ENCODE measurements at regions not wholly inside any gene's neighbourhood (a gene's known extent, or its start where the extent isn't known, plus 50 kb on each side); places are given as distances from the start of the nearest gene placed in this dataset.
A peak's percentile ranks its signal among the peaks of the same experiment; 100 is the strongest.

DNA sequence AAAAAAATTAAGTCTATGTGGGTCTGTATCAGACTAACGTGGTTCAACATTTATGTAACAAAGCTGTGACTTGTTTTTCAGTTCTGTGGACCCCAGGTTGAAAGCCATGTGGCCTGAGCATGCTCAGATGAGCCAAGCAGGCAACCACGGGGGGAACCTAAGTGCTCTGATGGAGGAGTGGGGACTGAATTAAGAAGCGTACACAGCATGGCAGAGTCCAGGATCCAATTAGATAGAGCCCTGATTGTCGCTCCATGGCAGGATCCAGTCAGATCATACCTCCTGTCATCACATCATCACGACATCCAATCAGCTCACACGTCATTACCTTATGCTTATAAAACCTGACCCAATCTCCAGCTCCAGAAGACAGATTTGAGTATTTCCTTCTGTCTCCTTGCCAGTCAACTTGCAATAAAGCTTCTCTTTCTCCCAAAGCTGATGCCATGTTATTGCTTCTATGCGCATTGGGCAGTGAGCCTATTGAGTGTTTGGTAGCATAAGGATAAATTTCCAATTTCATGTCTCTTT, 1013.1 kb upstream of the TMEM132C start:
- no peaks in the 10 kb centered on the region for H3K36me3 ChIP-seq (ENCODE audit: low read depth)
- ATAC-seq (ENCODE audit: low read depth): no peak
- H3K27ac ChIP-seq (ENCODE audit: poor library complexity, severe bottlenecking): no peak overlapping the region
- H3K4me1 ChIP-seq (ENCODE audit: insufficient read depth, poor library complexity, severe bottlenecking): peaks cover 9% of the 10 kb centered on the region
- no peaks in the 10 kb centered on the region for H3K27me3 ChIP-seq (ENCODE audit: insufficient read depth, poor library complexity, severe bottlenecking)
- no peaks in the 10 kb centered on the region for H3K9me3 ChIP-seq (ENCODE audit: severe bottlenecking)
- no peak overlapping the region for H3K4me3 ChIP-seq (ENCODE audit: severe bottlenecking)
- no peak for DNase-seq (ENCODE audit: low spot score)
- TF ChIP-seq, protein P1, sequence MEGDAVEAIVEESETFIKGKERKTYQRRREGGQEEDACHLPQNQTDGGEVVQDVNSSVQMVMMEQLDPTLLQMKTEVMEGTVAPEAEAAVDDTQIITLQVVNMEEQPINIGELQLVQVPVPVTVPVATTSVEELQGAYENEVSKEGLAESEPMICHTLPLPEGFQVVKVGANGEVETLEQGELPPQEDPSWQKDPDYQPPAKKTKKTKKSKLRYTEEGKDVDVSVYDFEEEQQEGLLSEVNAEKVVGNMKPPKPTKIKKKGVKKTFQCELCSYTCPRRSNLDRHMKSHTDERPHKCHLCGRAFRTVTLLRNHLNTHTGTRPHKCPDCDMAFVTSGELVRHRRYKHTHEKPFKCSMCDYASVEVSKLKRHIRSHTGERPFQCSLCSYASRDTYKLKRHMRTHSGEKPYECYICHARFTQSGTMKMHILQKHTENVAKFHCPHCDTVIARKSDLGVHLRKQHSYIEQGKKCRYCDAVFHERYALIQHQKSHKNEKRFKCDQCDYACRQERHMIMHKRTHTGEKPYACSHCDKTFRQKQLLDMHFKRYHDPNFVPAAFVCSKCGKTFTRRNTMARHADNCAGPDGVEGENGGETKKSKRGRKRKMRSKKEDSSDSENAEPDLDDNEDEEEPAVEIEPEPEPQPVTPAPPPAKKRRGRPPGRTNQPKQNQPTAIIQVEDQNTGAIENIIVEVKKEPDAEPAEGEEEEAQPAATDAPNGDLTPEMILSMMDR (IDR thresholded peaks at IDR 0.05; ENCODE audit: poor library complexity, severe bottlenecking): no peak

DNA sequence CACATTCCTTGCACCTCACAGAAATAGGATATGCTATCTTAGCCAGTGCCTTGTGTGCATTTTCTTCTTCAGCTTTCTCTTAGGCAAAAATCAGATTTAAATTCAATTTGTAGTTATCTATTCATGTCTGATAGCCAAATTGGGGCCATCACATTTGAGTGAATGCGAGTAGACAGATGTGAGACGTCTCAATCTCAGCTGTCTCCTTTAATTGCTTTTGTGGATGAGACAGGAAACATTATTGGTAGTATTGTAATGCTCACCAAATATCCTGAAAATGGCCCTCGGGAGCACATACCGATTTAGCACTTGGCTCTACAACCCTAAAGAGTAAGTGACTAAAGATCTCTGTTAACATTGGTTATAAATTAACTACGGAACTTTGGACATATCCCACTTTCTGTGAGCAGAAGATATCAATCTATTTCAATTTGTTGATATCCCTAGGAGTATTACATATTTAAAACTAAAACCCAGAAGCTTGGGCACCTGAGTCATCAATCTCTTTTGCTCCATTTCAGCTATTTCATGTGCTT, 1012.5 kb upstream of the TMEM132C start:
- H3K36me3 ChIP-seq (ENCODE audit: low read depth): no peaks in the 10 kb centered on the region
- no peak for DNase-seq (ENCODE audit: low spot score)
- no peaks in the 10 kb centered on the region for H3K9me3 ChIP-seq (ENCODE audit: severe bottlenecking)
- no peak overlapping the region for H3K27ac ChIP-seq (ENCODE audit: poor library complexity, severe bottlenecking)
- H3K27me3 ChIP-seq (ENCODE audit: insufficient read depth, poor library complexity, severe bottlenecking): no peaks in the 10 kb centered on the region
- no peak overlapping the region for H3K4me3 ChIP-seq (ENCODE audit: severe bottlenecking)
- TF ChIP-seq, protein P1 (IDR thresholded peaks at IDR 0.05; ENCODE audit: poor library complexity, severe bottlenecking): no peak
- peaks cover 9% of the 10 kb centered on the region for H3K4me1 ChIP-seq (ENCODE audit: insufficient read depth, poor library complexity, severe bottlenecking)
- ATAC-seq (ENCODE audit: low read depth): no peak

DNA sequence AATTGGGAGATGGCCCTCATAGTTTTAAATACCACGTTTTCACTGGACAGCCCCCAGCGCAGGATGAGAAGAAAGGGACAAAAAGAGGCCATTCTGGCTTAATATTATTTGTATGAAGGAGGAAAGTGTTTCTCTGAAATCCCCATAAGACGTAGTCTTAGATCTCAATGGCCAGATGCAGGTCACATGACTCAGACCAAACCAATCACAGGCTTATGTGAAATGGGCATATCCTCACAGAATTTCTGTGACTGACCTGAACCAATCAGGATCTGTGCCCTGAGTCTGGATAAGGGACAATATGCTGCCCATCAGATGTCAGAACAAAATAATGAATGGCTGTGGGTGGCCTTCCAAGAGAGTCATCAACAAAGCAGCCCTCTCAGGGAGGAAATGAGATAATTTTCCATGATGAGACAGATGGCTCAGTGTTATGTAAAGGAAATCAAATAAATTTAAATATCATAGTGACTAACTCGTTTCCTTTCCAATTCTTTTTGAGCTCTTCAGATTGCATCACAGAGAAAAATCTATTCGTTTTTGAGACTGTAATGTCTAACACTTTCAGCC, 1009.5 kb upstream of the TMEM132C start:
- ATAC-seq (ENCODE audit: low read depth): peak; percentile 59; the same call in 2 of the 3 replicates
- TF ChIP-seq, protein P1 (IDR thresholded peaks at IDR 0.05; ENCODE audit: poor library complexity, severe bottlenecking): no peak
- no peaks in the 10 kb centered on the region for H3K27me3 ChIP-seq (ENCODE audit: insufficient read depth, poor library complexity, severe bottlenecking)
- peak overlapping the region; percentile 32 for H3K27ac ChIP-seq (ENCODE audit: poor library complexity, severe bottlenecking)
- no peaks in the 10 kb centered on the region for H3K36me3 ChIP-seq (ENCODE audit: low read depth)
- H3K4me1 ChIP-seq (ENCODE audit: insufficient read depth, poor library complexity, severe bottlenecking): peaks cover 9% of the 10 kb centered on the region
- no peak for DNase-seq (ENCODE audit: low spot score)
- H3K9me3 ChIP-seq (ENCODE audit: severe bottlenecking): no peaks in the 10 kb centered on the region
- H3K4me3 ChIP-seq (ENCODE audit: severe bottlenecking): no peak overlapping the region

DNA sequence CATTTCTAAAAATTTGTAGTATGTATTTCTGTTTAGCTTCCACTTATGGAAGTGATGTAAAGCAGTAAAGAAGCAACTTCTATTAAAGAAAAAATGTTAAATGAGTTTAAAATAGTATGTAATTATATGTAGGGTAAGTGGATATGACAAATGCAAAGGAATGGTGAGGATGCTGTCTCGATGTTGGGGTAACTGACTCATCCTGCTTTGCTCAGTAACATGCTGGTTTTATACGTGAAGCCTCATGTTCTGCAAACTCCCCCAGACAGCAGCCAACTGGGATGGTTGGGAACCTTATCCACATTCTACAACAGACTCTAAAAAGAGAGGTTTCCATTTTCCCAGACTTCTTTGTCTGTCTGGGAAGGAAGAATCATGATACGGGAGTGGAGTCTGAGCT, 1006.4 kb upstream of the TMEM132C start:
- TF ChIP-seq, protein P1 (IDR thresholded peaks at IDR 0.05; ENCODE audit: poor library complexity, severe bottlenecking): no peak

DNA sequence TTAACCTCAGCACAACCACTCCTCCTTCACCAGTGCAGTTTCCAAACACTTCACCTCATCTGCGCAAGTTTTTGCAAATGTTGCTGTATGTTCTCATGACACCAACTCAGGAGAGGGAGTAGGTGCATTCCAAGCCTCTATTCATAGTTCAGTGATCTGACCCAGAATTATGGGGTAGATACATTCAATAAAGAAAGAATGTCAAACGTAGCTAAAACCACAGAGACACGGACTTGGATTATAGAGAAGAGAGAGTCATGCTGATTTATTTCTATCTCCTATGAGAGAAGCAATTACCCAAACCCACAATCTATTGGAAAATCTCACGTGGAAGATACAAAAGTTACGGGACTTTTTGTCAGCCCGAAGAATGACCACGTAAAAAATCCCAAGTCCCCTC, 1006.0 kb upstream of the TMEM132C start:
- H3K4me3 ChIP-seq (ENCODE audit: severe bottlenecking): no peak overlapping the region
- peaks cover 9% of the 10 kb centered on the region for H3K4me1 ChIP-seq (ENCODE audit: insufficient read depth, poor library complexity, severe bottlenecking)
- H3K9me3 ChIP-seq (ENCODE audit: severe bottlenecking): no peaks in the 10 kb centered on the region
- DNase-seq (ENCODE audit: low spot score) (no peak), ATAC-seq (ENCODE audit: low read depth) (no peak)
- no peaks in the 10 kb centered on the region for H3K27me3 ChIP-seq (ENCODE audit: insufficient read depth, poor library complexity, severe bottlenecking)
- TF ChIP-seq, protein P1 (IDR thresholded peaks at IDR 0.05; ENCODE audit: poor library complexity, severe bottlenecking): no peak
- H3K27ac ChIP-seq (ENCODE audit: poor library complexity, severe bottlenecking): no peak overlapping the region
- no peaks in the 10 kb centered on the region for H3K36me3 ChIP-seq (ENCODE audit: low read depth)

More for the DNA sequence above, 1006.4 kb upstream of the TMEM132C start:
- H3K4me3 ChIP-seq (ENCODE audit: severe bottlenecking): no peak overlapping the region
- peaks cover 9% of the 10 kb centered on the region for H3K4me1 ChIP-seq (ENCODE audit: insufficient read depth, poor library complexity, severe bottlenecking)
- H3K9me3 ChIP-seq (ENCODE audit: severe bottlenecking): no peaks in the 10 kb centered on the region
- no peak for ATAC-seq (ENCODE audit: low read depth)
- H3K36me3 ChIP-seq (ENCODE audit: low read depth): no peaks in the 10 kb centered on the region
- no peaks in the 10 kb centered on the region for H3K27me3 ChIP-seq (ENCODE audit: insufficient read depth, poor library complexity, severe bottlenecking)
- no peak for DNase-seq (ENCODE audit: low spot score)
- no peak overlapping the region for H3K27ac ChIP-seq (ENCODE audit: poor library complexity, severe bottlenecking)
